HG03342 (cell line): ENCODE measurements at regions not wholly inside any gene's neighbourhood (a gene's known extent, or its start where the extent isn't known, plus 50 kb on each side); places are given as distances from the start of the nearest gene placed in this dataset.

ENCODE experiments used
- ATAC-seq: cut with Tn5 transposase; IDR thresholded peaks from one replicate; pipeline ENCODE4 v1.9.1; 2021; ENCODE audit warnings: mild to moderate bottlenecking, moderate library complexity; ENCODE audit not compliant: unreplicated experiment

- no peak for ATAC-seq
Observed at GRCh38 chr3:8189051-8189450, 312.6 kb upstream of the LMCD1 start.

GRCh38 chr3:8191406-8191805 lies 310.2 kb upstream of the LMCD1 start:
- no peak for ATAC-seq

GRCh38 chr3:8197384-8197783 lies 304.2 kb upstream of the LMCD1 start:
- ATAC-seq, result no peak

- ATAC-seq, result no peak
Observed at GRCh38 chr3:8198605-8199004, 303.0 kb upstream of the LMCD1 start.

GRCh38 chr3:8200996-8201395 lies 300.6 kb upstream of the LMCD1 start:
- ATAC-seq, result no peak

- no peak for ATAC-seq
Observed at GRCh38 chr3:8201886-8202285, 299.7 kb upstream of the LMCD1 start.

- no peak for ATAC-seq
Observed at GRCh38 chr3:8204331-8204730, 297.3 kb upstream of the LMCD1 start.

GRCh38 chr3:8204853-8205650 lies 296.6 kb upstream of the LMCD1 start:
- no peak for ATAC-seq

- no peak for ATAC-seq
Observed at GRCh38 chr3:8205881-8206280, 295.7 kb upstream of the LMCD1 start.

GRCh38 chr3:8206971-8207617 lies 294.5 kb upstream of the LMCD1 start:
- no peak for ATAC-seq

GRCh38 chr3:8210882-8211341 lies 290.7 kb upstream of the LMCD1 start:
- ATAC-seq, result no peak

- no peak for ATAC-seq
Observed at GRCh38 chr3:8212794-8213193, 288.8 kb upstream of the LMCD1 start.

- no peak for ATAC-seq
Observed at GRCh38 chr3:8213286-8213685, 288.3 kb upstream of the LMCD1 start.

GRCh38 chr3:8215821-8216220 lies 285.8 kb upstream of the LMCD1 start:
- no peak for ATAC-seq

GRCh38 chr3:8218353-8218940 lies 283.2 kb upstream of the LMCD1 start:
- ATAC-seq, result no peak

- ATAC-seq, result no peak
Observed at GRCh38 chr3:8220291-8220690, 281.3 kb upstream of the LMCD1 start.

GRCh38 chr3:8223766-8224165 lies 277.9 kb upstream of the LMCD1 start:
- ATAC-seq, result no peak

GRCh38 chr3:8224941-8225340 lies 276.7 kb upstream of the LMCD1 start:
- no peak for ATAC-seq

- no peak for ATAC-seq
Observed at GRCh38 chr3:8233938-8234337, 267.7 kb upstream of the LMCD1 start.

- no peak for ATAC-seq
Observed at GRCh38 chr3:8236264-8236663, 265.4 kb upstream of the LMCD1 start.

- ATAC-seq, result no peak
Observed at GRCh38 chr3:8237893-8238292, 263.7 kb upstream of the LMCD1 start.

GRCh38 chr3:8238432-8238831 lies 263.2 kb upstream of the LMCD1 start:
- ATAC-seq, result no peak
